ENCODE measurements at regions not wholly inside any gene's neighbourhood (a gene's known extent, or its start where the extent isn't known, plus 50 kb on each side); places are given as distances from the start of the nearest gene placed in this dataset.

DNA sequence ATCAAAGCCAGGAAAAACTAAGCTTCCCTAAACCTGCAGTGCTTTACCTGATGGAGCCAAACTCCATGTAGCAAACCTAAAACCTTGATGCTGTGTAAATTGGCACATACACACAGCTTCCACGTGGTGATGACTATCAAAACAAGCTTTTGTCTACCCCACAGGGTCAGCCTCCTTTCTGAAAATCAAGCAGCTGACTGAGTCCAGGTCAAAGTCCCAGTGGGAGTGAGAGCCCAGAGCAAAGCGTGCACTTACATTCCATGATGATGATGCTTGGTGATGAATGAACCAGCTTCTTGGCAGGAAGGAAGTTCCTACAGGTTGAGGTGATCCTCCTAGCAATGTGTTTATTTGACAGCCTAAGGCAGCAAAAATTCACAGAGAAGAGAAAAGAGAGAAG is 630.0 kb upstream of the TBX3 start:
- TF ChIP-seq THRB (CRISPR knock-in tag; conservative IDR thresholded peaks at IDR 0.05) (no peak), NR1H2 (CRISPR knock-in tag; IDR thresholded peaks at IDR 0.05) (no peak), POLR2AphosphoS5 (IDR thresholded peaks at IDR 0.05; ENCODE audit: control insufficient read depth, insufficient read depth, low read depth, low read length) (no peak), BACH1 (tag; IDR thresholded peaks at IDR 0.05) (no peak), ESRRA (IDR thresholded peaks at IDR 0.05; ENCODE audit: borderline replicate concordance, low read depth) (no peak), USF2 (CRISPR knock-in tag; IDR thresholded peaks at IDR 0.05) (no peak), SETDB1 (IDR thresholded peaks at IDR 0.05; ENCODE audit: low read length) (no peak), EZH2 (IDR thresholded peaks at IDR 0.05; ENCODE audit: borderline replicate concordance, low read depth, low read length) (no peak), SP1 (CRISPR knock-in tag; IDR thresholded peaks at IDR 0.05) (no peak), BRCA1 (IDR thresholded peaks at IDR 0.05) (no peak), BRCA1 (CRISPR knock-in tag; IDR thresholded peaks at IDR 0.05) (no peak), ARNT (IDR thresholded peaks at IDR 0.05) (no peak)
- TF ChIP-seq, protein P1, sequence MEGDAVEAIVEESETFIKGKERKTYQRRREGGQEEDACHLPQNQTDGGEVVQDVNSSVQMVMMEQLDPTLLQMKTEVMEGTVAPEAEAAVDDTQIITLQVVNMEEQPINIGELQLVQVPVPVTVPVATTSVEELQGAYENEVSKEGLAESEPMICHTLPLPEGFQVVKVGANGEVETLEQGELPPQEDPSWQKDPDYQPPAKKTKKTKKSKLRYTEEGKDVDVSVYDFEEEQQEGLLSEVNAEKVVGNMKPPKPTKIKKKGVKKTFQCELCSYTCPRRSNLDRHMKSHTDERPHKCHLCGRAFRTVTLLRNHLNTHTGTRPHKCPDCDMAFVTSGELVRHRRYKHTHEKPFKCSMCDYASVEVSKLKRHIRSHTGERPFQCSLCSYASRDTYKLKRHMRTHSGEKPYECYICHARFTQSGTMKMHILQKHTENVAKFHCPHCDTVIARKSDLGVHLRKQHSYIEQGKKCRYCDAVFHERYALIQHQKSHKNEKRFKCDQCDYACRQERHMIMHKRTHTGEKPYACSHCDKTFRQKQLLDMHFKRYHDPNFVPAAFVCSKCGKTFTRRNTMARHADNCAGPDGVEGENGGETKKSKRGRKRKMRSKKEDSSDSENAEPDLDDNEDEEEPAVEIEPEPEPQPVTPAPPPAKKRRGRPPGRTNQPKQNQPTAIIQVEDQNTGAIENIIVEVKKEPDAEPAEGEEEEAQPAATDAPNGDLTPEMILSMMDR (IDR thresholded peaks at IDR 0.05 in 2 of 3, conservative IDR thresholded peaks at IDR 0.05 in 1 of 3; ENCODE audit: insufficient read depth in 2 of 3, low read depth in 1 of 3, low read length in 3 of 3) = no peak

Data from K562 (cell line).